ENCODE measurements at regions not wholly inside any gene's neighbourhood (a gene's known extent, or its start where the extent isn't known, plus 50 kb on each side); places are given as distances from the start of the nearest gene placed in this dataset.

DNA sequence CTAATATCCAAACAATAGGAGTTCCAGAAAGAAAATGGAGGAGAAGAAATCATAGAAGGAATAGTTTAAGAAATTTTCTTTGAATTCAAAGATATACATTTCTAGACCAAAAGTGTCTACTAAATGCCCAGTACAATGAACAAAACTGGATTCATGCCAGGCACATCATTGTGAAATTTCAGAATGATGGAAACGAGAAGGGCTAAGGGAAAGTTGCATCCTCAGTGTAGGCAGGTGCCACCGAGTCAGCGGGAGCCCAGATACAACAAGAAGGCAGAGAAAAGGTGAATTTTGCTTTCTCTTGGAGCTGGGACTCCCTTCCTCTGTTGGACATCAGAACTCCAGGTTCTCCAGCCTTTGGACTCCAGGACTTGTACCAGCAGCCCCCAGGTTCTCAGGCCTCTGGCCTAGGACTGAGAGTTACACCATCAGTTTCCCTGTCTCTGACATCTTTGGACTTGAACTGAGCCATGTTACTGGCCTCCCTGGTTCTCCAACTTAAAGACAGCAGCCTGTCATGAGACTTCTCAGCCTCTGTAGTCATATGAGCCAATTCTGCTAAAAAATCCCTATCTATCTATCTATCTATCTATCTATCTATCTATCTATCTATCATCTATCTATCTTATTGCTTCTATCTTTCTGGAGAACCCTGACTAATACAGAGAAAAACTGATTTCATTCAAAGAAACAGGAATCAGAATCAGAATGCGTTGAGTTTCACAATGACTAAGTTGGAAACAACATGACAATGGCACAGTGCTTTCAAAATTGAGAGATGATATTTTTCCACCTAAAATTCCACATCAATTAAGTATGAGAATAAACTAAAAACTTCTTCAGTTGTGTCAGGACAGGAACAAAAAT lies 207.7 kb downstream of the FAM43A start:
- H3K27ac Mint-ChIP-seq, result no peak overlapping the region
- WGBS (ENCODE audit: extremely low coverage, insufficient read length, low lambda C conversion rate), result no CpG with 5 or more reads among the region's 4 CpGs

More for the DNA sequence above, 207.7 kb downstream of the FAM43A start:
- Histone ChIP-seq H2BK20ac (ENCODE audit: low read depth, low read length, poor library complexity, severe bottlenecking) (peak overlapping the region; percentile 60), H4K20me1 (ENCODE audit: control insufficient read depth, insufficient read depth, insufficient read length) (no peaks in the 10 kb centered on the region), H3K14ac (ENCODE audit: insufficient read depth, low read length) (no peak overlapping the region), H3K27me3 (ENCODE audit: insufficient read depth, low read length) (no peaks in the 10 kb centered on the region), H3K56ac (ENCODE audit: insufficient read length, low read depth, low read length) (no peak overlapping the region), H3K9me3 (ENCODE audit: control insufficient read depth, low read depth, low read length) (no peaks in the 10 kb centered on the region), H3K4me2 (ENCODE audit: insufficient read depth, insufficient read length, low read length) (no peak overlapping the region), H2BK12ac (ENCODE audit: insufficient read length, low read depth, low read length) (no peak overlapping the region), H4K5ac (ENCODE audit: insufficient read length, low read depth, low read length) (no peak overlapping the region), H4K91ac (ENCODE audit: insufficient read length, low read depth, low read length) (no peak overlapping the region), H4K8ac (replicated peaks; ENCODE audit: insufficient read length, low read depth, low read length) (no peak overlapping the region), H3K27ac (ENCODE audit: insufficient read length, low read depth, low read length) (no peak overlapping the region), H3K18ac (ENCODE audit: insufficient read length, low read depth, low read length) (no peak overlapping the region), H3K79me1 (ENCODE audit: insufficient read depth, low read depth, low read length, poor library complexity, severe bottlenecking) (no peaks in the 10 kb centered on the region), H3K79me2 (ENCODE audit: insufficient read depth, low read length) (no peaks in the 10 kb centered on the region), H2AFZ (ENCODE audit: low read length) (no peak overlapping the region), H2BK5ac (ENCODE audit: insufficient read length, low read length) (no peak overlapping the region), H3K23ac (ENCODE audit: insufficient read length, low read depth, low read length) (no peak overlapping the region), H2AK5ac (ENCODE audit: insufficient read length, low read length) (no peak overlapping the region), H3K4me1 (ENCODE audit: insufficient read depth, low read length) (no peaks in the 10 kb centered on the region), H3T11ph (ENCODE audit: low read length) (no peak overlapping the region), H2BK120ac (ENCODE audit: low read depth, low read length, poor library complexity, severe bottlenecking) (no peak overlapping the region), H3K23me2 (ENCODE audit: insufficient read length, low read depth, low read length, poor library complexity, severe bottlenecking) (no peaks in the 10 kb centered on the region), H3K4ac (ENCODE audit: low read depth, low read length) (no peak overlapping the region), H3K9ac (ENCODE audit: extremely low read depth, insufficient read length, low read length) (no peak overlapping the region), H2BK15ac (ENCODE audit: low read depth, low read length) (no peak overlapping the region)
- no peak for DNase-seq
- peaks cover 0 to 4% (median 2%) of the 10 kb centered on the region in 3 experiments; a peak in 1 of 7 replicates for H3K36me3 Mint-ChIP-seq (ENCODE audit: insufficient read depth in 1 of 3, low read depth in 3 of 3)
- no peak overlapping the region for H3K4me3 Mint-ChIP-seq
- peaks cover 3 to 11% of the 10 kb centered on the region in 2 experiments; a peak in 4 of 5 replicates for H3K9me3 Mint-ChIP-seq
- TF ChIP-seq, protein P1, sequence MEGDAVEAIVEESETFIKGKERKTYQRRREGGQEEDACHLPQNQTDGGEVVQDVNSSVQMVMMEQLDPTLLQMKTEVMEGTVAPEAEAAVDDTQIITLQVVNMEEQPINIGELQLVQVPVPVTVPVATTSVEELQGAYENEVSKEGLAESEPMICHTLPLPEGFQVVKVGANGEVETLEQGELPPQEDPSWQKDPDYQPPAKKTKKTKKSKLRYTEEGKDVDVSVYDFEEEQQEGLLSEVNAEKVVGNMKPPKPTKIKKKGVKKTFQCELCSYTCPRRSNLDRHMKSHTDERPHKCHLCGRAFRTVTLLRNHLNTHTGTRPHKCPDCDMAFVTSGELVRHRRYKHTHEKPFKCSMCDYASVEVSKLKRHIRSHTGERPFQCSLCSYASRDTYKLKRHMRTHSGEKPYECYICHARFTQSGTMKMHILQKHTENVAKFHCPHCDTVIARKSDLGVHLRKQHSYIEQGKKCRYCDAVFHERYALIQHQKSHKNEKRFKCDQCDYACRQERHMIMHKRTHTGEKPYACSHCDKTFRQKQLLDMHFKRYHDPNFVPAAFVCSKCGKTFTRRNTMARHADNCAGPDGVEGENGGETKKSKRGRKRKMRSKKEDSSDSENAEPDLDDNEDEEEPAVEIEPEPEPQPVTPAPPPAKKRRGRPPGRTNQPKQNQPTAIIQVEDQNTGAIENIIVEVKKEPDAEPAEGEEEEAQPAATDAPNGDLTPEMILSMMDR (conservative IDR thresholded peaks at IDR 0.05), result no peak
- H3K4me1 Mint-ChIP-seq, result no peaks in the 10 kb centered on the region
- H3K27me3 Mint-ChIP-seq (ENCODE audit: low read depth), result peaks cover 14% of the 10 kb centered on the region
